IMR-90 (cell line): ENCODE measurements at regions not wholly inside any gene's neighbourhood (a gene's known extent, or its start where the extent isn't known, plus 50 kb on each side); places are given as distances from the start of the nearest gene placed in this dataset.
"Not testable (repeated sequence)": the region's sequence is repeated elsewhere in the genome, so short reads cannot be mapped to it uniquely, and the experiment has no call there.

ENCODE experiments used
- BHLHE40 ChIP-seq: fragments of 150-350 bp; IDR thresholded peaks from 2 replicates; pipeline ENCODE4 v1.6.1; 2016; ENCODE audit warnings: mild to moderate bottlenecking, low read depth, low read length
- CEBPB ChIP-seq: IDR thresholded peaks from 2 replicates; pipeline ENCODE4 v1.6.1; 2012; ENCODE audit warnings: low read depth, low read length, improper control_type of control experiment
- CHD1 ChIP-seq: IDR thresholded peaks from 2 replicates; pipeline ENCODE4 v1.6.1; 2012; ENCODE audit warnings: low read depth, low read length, improper control_type of control experiment
- CTCF ChIP-seq: conservative IDR thresholded peaks from 2 replicates; pipeline ENCODE4 v1.5.1; 2012; ENCODE audit warnings: mild to moderate bottlenecking, low read depth, low read length, improper control_type of control experiment
- FOS ChIP-seq: fragments of 150-350 bp; IDR thresholded peaks from 2 replicates; pipeline ENCODE4 v1.6.1; 2016; ENCODE audit warnings: low read depth, low read length
- MAZ ChIP-seq: IDR thresholded peaks from 2 replicates; pipeline ENCODE4 v1.6.1; 2012; ENCODE audit warnings: low read depth, mild to moderate bottlenecking, low read length, improper control_type of control experiment, moderate library complexity, borderline replicate concordance
- MXI1 ChIP-seq: IDR thresholded peaks from 2 replicates; pipeline ENCODE4 v1.6.1; 2012; ENCODE audit warnings: low read depth, mild to moderate bottlenecking, low read length, moderate library complexity, borderline replicate concordance
- NFE2L2 ChIP-seq: fragments of 150-350 bp; IDR thresholded peaks from 2 replicates; pipeline ENCODE4 v1.6.1; 2016; ENCODE audit warnings: low read depth, mild to moderate bottlenecking, low read length
- POLR2A ChIP-seq: IDR thresholded peaks from 2 replicates; pipeline ENCODE4 v1.6.1; 2012; ENCODE audit warnings: mild to moderate bottlenecking, low read depth, low read length
- RCOR1 ChIP-seq: IDR thresholded peaks from 2 replicates; pipeline ENCODE4 v1.6.1; 2012; ENCODE audit warnings: mild to moderate bottlenecking, low read length, improper control_type of control experiment; ENCODE audit not compliant: insufficient replicate concordance
- RFX5 ChIP-seq: IDR thresholded peaks from 2 replicates; pipeline ENCODE4 v1.8.0; 2012; ENCODE audit warnings: low read depth, mild to moderate bottlenecking, low read length, moderate library complexity
- SMC3 ChIP-seq: fragments of 150-350 bp; IDR thresholded peaks from 2 replicates; pipeline ENCODE4 v1.6.1; 2016; ENCODE audit warnings: low read depth, mild to moderate bottlenecking, antibody characterized with exemption, low read length, moderate library complexity
- TF ChIP-seq, protein P1 (sequence below): fragments of 150-350 bp; IDR thresholded peaks from 2 replicates; pipeline ENCODE4 v1.6.1; 2016; ENCODE audit warnings: low read depth, mild to moderate bottlenecking, low read length, moderate library complexity, borderline replicate concordance
- TF ChIP-seq, protein P2 (sequence below): fragments of 150-350 bp; IDR thresholded peaks from 2 replicates; pipeline ENCODE4 v1.6.1; 2017; ENCODE audit warnings: mild to moderate bottlenecking, antibody characterized with exemption, low read length, low read depth

DNA sequence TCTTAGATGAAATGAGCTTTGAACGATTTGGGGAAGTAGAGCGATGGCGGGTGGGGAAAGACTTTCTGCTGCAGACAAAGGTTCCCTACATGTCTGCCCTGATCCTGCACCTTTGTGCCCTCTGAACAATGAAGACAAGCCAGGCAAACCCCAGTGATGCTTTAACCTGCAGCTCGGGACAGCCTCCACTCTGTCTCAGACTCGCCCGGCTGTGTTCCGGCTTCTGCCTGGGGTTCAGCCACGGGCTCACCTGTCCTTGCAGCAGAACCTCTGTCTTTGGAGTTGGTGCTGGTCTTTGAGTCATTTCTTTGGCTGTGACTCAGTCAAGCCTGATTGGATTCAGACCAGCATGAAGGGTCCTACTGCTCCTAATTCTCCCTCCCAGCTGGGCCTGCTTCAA lies 823.6 kb upstream of the TPTE start:
- TF ChIP-seq CTCF, RCOR1, POLR2A, MXI1, BHLHE40, MAZ, SMC3, CHD1, NFE2L2, RFX5, CEBPB, FOS: not testable (repeated sequence)
- TF ChIP-seq, protein P1, sequence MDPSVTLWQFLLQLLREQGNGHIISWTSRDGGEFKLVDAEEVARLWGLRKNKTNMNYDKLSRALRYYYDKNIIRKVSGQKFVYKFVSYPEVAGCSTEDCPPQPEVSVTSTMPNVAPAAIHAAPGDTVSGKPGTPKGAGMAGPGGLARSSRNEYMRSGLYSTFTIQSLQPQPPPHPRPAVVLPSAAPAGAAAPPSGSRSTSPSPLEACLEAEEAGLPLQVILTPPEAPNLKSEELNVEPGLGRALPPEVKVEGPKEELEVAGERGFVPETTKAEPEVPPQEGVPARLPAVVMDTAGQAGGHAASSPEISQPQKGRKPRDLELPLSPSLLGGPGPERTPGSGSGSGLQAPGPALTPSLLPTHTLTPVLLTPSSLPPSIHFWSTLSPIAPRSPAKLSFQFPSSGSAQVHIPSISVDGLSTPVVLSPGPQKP = not testable (repeated sequence)
- TF ChIP-seq, protein P2, sequence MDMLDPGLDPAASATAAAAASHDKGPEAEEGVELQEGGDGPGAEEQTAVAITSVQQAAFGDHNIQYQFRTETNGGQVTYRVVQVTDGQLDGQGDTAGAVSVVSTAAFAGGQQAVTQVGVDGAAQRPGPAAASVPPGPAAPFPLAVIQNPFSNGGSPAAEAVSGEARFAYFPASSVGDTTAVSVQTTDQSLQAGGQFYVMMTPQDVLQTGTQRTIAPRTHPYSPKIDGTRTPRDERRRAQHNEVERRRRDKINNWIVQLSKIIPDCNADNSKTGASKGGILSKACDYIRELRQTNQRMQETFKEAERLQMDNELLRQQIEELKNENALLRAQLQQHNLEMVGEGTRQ = not testable (repeated sequence)
